WTC11 (cell line): ENCODE measurements at regions not wholly inside any gene's neighbourhood (a gene's known extent, or its start where the extent isn't known, plus 50 kb on each side); places are given as distances from the start of the nearest gene placed in this dataset.

Source experiments
- ATAC-seq: fragments of 200-7000 bp; cut with Tn5 transposase; 2 replicates; pipeline ENCODE4 v1.10.0; 2021; ENCODE audit warnings: mild to moderate bottlenecking, moderate library complexity
- CTCF ChIA-PET: fragments of 300-600 bp; sonication (Branson Sonifier 250); formaldehyde crosslinking; loops from one replicate; lab custom pipeline; 2021; ENCODE audit warnings: antibody characterized with exemption; lab: Charles Lee
- POLR2A ChIA-PET: fragments of 350-600 bp; sonication (Branson Sonifier 250); formaldehyde crosslinking; loops from one replicate; lab custom pipeline; 2021; ENCODE audit warnings: antibody characterized with exemption; lab: Charles Lee
- DNase-seq: peaks from one replicate; pipeline ENCODE4 v3.0.0; 2021; ENCODE audit warnings: low spot score
- H3K27ac Mint-ChIP-seq: 2 replicates; pipeline ENCODE4 v1.8.0; 2021; ENCODE audit warnings: mixed read lengths
- H3K27me3 Mint-ChIP-seq: 2 replicates; pipeline ENCODE4 v1.8.0; 2021; ENCODE audit warnings: low read depth, mild to moderate bottlenecking, moderate library complexity, mixed read lengths
- H3K36me3 Mint-ChIP-seq: 2 replicates; pipeline ENCODE4 v1.8.0; 2021; ENCODE audit warnings: mixed read lengths
- H3K4me1 Mint-ChIP-seq: 2 replicates; pipeline ENCODE4 v1.8.0; 2022; ENCODE audit warnings: mixed read lengths
- H3K4me3 Mint-ChIP-seq: 2 replicates; pipeline ENCODE4 v1.8.0; 2021; ENCODE audit warnings: mild to moderate bottlenecking, moderate library complexity, mixed read lengths
- H3K9me3 Mint-ChIP-seq: 2 replicates; pipeline ENCODE4 v1.8.0; 2021; ENCODE audit warnings: mixed read lengths
- CREB1 ChIP-seq: sonication (generic); formaldehyde crosslinking; IDR thresholded peaks from 2 replicates; pipeline ENCODE4 v1.8.0; 2023; ENCODE audit warnings: mild to moderate bottlenecking, missing genetic modification reagents
- ELF4 ChIP-seq: sonication (generic); formaldehyde crosslinking; IDR thresholded peaks from 2 replicates; pipeline ENCODE4 v1.8.1; 2022; ENCODE audit warnings: low read depth, mild to moderate bottlenecking, moderate library complexity, missing genetic modification reagents
- FOXP1 ChIP-seq: sonication (generic); formaldehyde crosslinking; IDR thresholded peaks from 2 replicates; pipeline ENCODE4 v1.8.0; 2022; ENCODE audit warnings: missing genetic modification reagents, mild to moderate bottlenecking, moderate library complexity, borderline replicate concordance
- GTF2I ChIP-seq: fragments of 250-450 bp; sonication (Bioruptor Pico); conservative IDR thresholded peaks from 2 replicates; pipeline ENCODE4 v1.4.0; 2021; ENCODE audit warnings: mild to moderate bottlenecking
- IRF2 ChIP-seq: sonication (generic); formaldehyde crosslinking; IDR thresholded peaks from 2 replicates; pipeline ENCODE4 v1.8.0; 2022; ENCODE audit warnings: low read depth, missing genetic modification reagents, borderline replicate concordance
- JAZF1 ChIP-seq: fragments of 250-450 bp; sonication (Bioruptor Pico); IDR thresholded peaks from 2 replicates; pipeline ENCODE4 v1.9.0; 2021; ENCODE audit warnings: moderate library complexity, mild to moderate bottlenecking, inconsistent platforms
- NR3C1 ChIP-seq: sonication (generic); formaldehyde crosslinking; conservative IDR thresholded peaks from 2 replicates; pipeline ENCODE4 v1.8.1; 2023; ENCODE audit warnings: low read depth, mild to moderate bottlenecking, missing genetic modification reagents
- SMAD3 ChIP-seq: sonication (generic); formaldehyde crosslinking; IDR thresholded peaks from 2 replicates; pipeline ENCODE4 v1.8.0; 2022; ENCODE audit warnings: missing genetic modification reagents, mild to moderate bottlenecking, borderline replicate concordance
- SOX15 ChIP-seq: fragments of 250-450 bp; sonication (Bioruptor Pico); IDR thresholded peaks from 2 replicates; pipeline ENCODE4 v1.9.0; 2021; ENCODE audit warnings: mild to moderate bottlenecking
- ZNF138 ChIP-seq: sonication (generic); formaldehyde crosslinking; conservative IDR thresholded peaks from 2 replicates; pipeline ENCODE4 v1.8.1; 2022; ENCODE audit warnings: mild to moderate bottlenecking, moderate library complexity, missing genetic modification reagents
- ZNF423 ChIP-seq: fragments of 250-450 bp; sonication (Bioruptor Pico); IDR thresholded peaks from 2 replicates; pipeline ENCODE4 v2.1.2; 2022; ENCODE audit warnings: mild to moderate bottlenecking, moderate library complexity
- TF ChIP-seq, protein P1 (sequence below): sonication (generic); formaldehyde crosslinking; IDR thresholded peaks from 2 replicates; pipeline ENCODE4 v1.8.0; 2023; ENCODE audit warnings: missing genetic modification reagents
- TF ChIP-seq, protein P2 (sequence below): fragments of 200-600 bp; IDR thresholded peaks from 2 replicates; pipeline ENCODE4 v1.8.0; 2022; ENCODE audit warnings: antibody characterized with exemption
- TF ChIP-seq, protein P3 (sequence below): sonication (generic); formaldehyde crosslinking; IDR thresholded peaks from 2 replicates; pipeline ENCODE4 v1.8.0; 2022; ENCODE audit warnings: mild to moderate bottlenecking, missing genetic modification reagents
- TF ChIP-seq, protein P4 (sequence below): sonication (generic); formaldehyde crosslinking; IDR thresholded peaks from 2 replicates; pipeline ENCODE4 v1.8.0; 2022; ENCODE audit warnings: mild to moderate bottlenecking, missing genetic modification reagents
- TF ChIP-seq, protein P5 (sequence below): sonication (generic); formaldehyde crosslinking; IDR thresholded peaks from 2 replicates; pipeline ENCODE4 v1.8.1; 2022; ENCODE audit warnings: low read depth, mild to moderate bottlenecking, moderate library complexity, missing genetic modification reagents, borderline replicate concordance
- TF ChIP-seq, protein P6 (sequence below): fragments of 250-450 bp; sonication (Bioruptor Pico); IDR thresholded peaks from 2 replicates; pipeline ENCODE4 v1.9.0; 2021; ENCODE audit warnings: mild to moderate bottlenecking
- TF ChIP-seq, protein P7 (sequence below): sonication (generic); formaldehyde crosslinking; IDR thresholded peaks from 2 replicates; pipeline ENCODE4 v1.8.1; 2023; ENCODE audit warnings: mild to moderate bottlenecking, missing genetic modification reagents, moderate library complexity
- TF ChIP-seq, protein P8 (sequence below): sonication (generic); formaldehyde crosslinking; IDR thresholded peaks from 2 replicates; pipeline ENCODE4 v1.8.1; 2023; ENCODE audit warnings: mild to moderate bottlenecking, missing genetic modification reagents, borderline replicate concordance
- TF ChIP-seq, protein P9 (sequence below): sonication (generic); formaldehyde crosslinking; IDR thresholded peaks from 2 replicates; pipeline ENCODE4 v1.8.1; 2023; ENCODE audit warnings: mild to moderate bottlenecking, missing genetic modification reagents

DNA sequence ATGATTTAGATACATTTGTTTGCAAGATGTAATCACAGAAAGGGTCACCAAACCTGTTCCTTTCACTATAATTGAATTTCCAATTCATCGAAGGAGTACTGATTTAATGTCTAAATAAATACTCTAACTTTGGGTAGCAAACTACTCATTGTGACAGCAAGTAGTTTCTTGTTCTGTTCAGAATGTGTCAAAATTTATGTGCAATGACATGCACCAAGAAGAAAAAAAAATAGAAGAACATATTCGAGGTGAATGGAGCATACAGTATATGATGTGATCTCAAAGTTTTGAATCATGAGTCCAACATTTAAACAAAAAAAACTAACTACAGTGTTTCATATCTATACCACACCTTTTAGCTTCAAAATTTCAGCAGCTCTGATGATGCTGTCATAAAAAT lies 583.6 kb upstream of the MMS22L start:
- CTCF ChIA-PET, result no interaction called here
- POLR2A ChIA-PET, result interaction anchor here (0.6 kb wide), 1 partner anchor 97 kb away, joined by 6 read pairs; no protein-coding TSS in a partner anchor
- TF ChIP-seq, protein P1, sequence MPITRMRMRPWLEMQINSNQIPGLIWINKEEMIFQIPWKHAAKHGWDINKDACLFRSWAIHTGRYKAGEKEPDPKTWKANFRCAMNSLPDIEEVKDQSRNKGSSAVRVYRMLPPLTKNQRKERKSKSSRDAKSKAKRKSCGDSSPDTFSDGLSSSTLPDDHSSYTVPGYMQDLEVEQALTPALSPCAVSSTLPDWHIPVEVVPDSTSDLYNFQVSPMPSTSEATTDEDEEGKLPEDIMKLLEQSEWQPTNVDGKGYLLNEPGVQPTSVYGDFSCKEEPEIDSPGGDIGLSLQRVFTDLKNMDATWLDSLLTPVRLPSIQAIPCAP (CRISPR knock-in tag), result no peak
- no peak for TF ChIP-seq JAZF1 (CRISPR knock-in tag)
- no peak for TF ChIP-seq ZNF138
- TF ChIP-seq, protein P2, sequence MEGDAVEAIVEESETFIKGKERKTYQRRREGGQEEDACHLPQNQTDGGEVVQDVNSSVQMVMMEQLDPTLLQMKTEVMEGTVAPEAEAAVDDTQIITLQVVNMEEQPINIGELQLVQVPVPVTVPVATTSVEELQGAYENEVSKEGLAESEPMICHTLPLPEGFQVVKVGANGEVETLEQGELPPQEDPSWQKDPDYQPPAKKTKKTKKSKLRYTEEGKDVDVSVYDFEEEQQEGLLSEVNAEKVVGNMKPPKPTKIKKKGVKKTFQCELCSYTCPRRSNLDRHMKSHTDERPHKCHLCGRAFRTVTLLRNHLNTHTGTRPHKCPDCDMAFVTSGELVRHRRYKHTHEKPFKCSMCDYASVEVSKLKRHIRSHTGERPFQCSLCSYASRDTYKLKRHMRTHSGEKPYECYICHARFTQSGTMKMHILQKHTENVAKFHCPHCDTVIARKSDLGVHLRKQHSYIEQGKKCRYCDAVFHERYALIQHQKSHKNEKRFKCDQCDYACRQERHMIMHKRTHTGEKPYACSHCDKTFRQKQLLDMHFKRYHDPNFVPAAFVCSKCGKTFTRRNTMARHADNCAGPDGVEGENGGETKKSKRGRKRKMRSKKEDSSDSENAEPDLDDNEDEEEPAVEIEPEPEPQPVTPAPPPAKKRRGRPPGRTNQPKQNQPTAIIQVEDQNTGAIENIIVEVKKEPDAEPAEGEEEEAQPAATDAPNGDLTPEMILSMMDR, result no peak
- TF ChIP-seq ELF4, result no peak
- TF ChIP-seq, protein P3, sequence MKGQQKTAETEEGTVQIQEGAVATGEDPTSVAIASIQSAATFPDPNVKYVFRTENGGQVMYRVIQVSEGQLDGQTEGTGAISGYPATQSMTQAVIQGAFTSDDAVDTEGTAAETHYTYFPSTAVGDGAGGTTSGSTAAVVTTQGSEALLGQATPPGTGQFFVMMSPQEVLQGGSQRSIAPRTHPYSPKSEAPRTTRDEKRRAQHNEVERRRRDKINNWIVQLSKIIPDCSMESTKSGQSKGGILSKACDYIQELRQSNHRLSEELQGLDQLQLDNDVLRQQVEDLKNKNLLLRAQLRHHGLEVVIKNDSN (CRISPR knock-in tag), result no peak
- TF ChIP-seq, protein P4, sequence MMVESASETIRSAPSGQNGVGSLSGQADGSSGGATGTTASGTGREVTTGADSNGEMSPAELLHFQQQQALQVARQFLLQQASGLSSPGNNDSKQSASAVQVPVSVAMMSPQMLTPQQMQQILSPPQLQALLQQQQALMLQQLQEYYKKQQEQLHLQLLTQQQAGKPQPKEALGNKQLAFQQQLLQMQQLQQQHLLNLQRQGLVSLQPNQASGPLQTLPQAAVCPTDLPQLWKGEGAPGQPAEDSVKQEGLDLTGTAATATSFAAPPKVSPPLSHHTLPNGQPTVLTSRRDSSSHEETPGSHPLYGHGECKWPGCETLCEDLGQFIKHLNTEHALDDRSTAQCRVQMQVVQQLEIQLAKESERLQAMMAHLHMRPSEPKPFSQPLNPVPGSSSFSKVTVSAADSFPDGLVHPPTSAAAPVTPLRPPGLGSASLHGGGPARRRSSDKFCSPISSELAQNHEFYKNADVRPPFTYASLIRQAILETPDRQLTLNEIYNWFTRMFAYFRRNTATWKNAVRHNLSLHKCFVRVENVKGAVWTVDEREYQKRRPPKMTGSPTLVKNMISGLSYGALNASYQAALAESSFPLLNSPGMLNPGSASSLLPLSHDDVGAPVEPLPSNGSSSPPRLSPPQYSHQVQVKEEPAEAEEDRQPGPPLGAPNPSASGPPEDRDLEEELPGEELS (CRISPR knock-in tag), result no peak
- TF ChIP-seq SMAD3, result no peak
- no peak for TF ChIP-seq IRF2 (CRISPR knock-in tag)
- no peak for TF ChIP-seq CREB1
- no peak for TF ChIP-seq NR3C1 (CRISPR knock-in tag)
- TF ChIP-seq, protein P5, sequence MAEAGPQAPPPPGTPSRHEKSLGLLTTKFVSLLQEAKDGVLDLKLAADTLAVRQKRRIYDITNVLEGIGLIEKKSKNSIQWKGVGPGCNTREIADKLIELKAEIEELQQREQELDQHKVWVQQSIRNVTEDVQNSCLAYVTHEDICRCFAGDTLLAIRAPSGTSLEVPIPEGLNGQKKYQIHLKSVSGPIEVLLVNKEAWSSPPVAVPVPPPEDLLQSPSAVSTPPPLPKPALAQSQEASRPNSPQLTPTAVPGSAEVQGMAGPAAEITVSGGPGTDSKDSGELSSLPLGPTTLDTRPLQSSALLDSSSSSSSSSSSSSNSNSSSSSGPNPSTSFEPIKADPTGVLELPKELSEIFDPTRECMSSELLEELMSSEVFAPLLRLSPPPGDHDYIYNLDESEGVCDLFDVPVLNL (CRISPR knock-in tag), result no peak
- TF ChIP-seq, protein P6, sequence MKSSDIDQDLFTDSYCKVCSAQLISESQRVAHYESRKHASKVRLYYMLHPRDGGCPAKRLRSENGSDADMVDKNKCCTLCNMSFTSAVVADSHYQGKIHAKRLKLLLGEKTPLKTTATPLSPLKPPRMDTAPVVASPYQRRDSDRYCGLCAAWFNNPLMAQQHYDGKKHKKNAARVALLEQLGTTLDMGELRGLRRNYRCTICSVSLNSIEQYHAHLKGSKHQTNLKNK (CRISPR knock-in tag), result no peak
- TF ChIP-seq ZNF423, result no peak
- no peak for TF ChIP-seq SOX15
- TF ChIP-seq FOXP1 (CRISPR knock-in tag), result no peak
- TF ChIP-seq, protein P7, sequence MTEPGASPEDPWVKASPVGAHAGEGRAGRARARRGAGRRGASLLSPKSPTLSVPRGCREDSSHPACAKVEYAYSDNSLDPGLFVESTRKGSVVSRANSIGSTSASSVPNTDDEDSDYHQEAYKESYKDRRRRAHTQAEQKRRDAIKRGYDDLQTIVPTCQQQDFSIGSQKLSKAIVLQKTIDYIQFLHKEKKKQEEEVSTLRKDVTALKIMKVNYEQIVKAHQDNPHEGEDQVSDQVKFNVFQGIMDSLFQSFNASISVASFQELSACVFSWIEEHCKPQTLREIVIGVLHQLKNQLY (CRISPR knock-in tag), result no peak
- TF ChIP-seq, protein P8, sequence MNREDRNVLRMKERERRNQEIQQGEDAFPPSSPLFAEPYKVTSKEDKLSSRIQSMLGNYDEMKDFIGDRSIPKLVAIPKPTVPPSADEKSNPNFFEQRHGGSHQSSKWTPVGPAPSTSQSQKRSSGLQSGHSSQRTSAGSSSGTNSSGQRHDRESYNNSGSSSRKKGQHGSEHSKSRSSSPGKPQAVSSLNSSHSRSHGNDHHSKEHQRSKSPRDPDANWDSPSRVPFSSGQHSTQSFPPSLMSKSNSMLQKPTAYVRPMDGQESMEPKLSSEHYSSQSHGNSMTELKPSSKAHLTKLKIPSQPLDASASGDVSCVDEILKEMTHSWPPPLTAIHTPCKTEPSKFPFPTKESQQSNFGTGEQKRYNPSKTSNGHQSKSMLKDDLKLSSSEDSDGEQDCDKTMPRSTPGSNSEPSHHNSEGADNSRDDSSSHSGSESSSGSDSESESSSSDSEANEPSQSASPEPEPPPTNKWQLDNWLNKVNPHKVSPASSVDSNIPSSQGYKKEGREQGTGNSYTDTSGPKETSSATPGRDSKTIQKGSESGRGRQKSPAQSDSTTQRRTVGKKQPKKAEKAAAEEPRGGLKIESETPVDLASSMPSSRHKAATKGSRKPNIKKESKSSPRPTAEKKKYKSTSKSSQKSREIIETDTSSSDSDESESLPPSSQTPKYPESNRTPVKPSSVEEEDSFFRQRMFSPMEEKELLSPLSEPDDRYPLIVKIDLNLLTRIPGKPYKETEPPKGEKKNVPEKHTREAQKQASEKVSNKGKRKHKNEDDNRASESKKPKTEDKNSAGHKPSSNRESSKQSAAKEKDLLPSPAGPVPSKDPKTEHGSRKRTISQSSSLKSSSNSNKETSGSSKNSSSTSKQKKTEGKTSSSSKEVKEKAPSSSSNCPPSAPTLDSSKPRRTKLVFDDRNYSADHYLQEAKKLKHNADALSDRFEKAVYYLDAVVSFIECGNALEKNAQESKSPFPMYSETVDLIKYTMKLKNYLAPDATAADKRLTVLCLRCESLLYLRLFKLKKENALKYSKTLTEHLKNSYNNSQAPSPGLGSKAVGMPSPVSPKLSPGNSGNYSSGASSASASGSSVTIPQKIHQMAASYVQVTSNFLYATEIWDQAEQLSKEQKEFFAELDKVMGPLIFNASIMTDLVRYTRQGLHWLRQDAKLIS (CRISPR knock-in tag), result no peak
- TF ChIP-seq GTF2I (CRISPR knock-in tag), result no peak
- TF ChIP-seq, protein P9, sequence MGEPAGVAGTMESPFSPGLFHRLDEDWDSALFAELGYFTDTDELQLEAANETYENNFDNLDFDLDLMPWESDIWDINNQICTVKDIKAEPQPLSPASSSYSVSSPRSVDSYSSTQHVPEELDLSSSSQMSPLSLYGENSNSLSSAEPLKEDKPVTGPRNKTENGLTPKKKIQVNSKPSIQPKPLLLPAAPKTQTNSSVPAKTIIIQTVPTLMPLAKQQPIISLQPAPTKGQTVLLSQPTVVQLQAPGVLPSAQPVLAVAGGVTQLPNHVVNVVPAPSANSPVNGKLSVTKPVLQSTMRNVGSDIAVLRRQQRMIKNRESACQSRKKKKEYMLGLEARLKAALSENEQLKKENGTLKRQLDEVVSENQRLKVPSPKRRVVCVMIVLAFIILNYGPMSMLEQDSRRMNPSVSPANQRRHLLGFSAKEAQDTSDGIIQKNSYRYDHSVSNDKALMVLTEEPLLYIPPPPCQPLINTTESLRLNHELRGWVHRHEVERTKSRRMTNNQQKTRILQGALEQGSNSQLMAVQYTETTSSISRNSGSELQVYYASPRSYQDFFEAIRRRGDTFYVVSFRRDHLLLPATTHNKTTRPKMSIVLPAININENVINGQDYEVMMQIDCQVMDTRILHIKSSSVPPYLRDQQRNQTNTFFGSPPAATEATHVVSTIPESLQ (CRISPR knock-in tag), result no peak
- Mint-ChIP-seq H3K27ac (no peak overlapping the region), H3K9me3 (peaks cover 7% of the 10 kb centered on the region), H3K4me3 (no peak overlapping the region), H3K27me3 (no peaks in the 10 kb centered on the region), H3K4me1 (peaks cover 31% of the 10 kb centered on the region), H3K36me3 (peaks cover 11% of the 10 kb centered on the region)
- DNase-seq (no peak), ATAC-seq (no peak)
